Transverse colon (tissue), 3 donors: ENCODE measurements at regions not wholly inside any gene's neighbourhood (a gene's known extent, or its start where the extent isn't known, plus 50 kb on each side); places are given as distances from the start of the nearest gene placed in this dataset.

Experiments
- POLR2A ChIP-seq: fragments of 450-650 bp; IDR thresholded peaks from one replicate; pipeline ENCODE4 v1.6.1; 2016; ENCODE audit warnings: antibody characterized with exemption, mild to moderate bottlenecking, moderate library complexity
- TF ChIP-seq, protein P1 (sequence below), 5 experiments: fragments of 200-600 bp in 3 of 5; fragments of 450-650 bp in 2 of 5; sonication (generic) in 3 of 5; IDR thresholded peaks; 1 replicate in 2 of 5; 2 replicates in 3 of 5; pipeline ENCODE4 v1.5.1; 2016 to 2017; ENCODE audit warnings: antibody characterized with exemption in 5 of 5, inconsistent platforms in 3 of 5, mild to moderate bottlenecking in 2 of 5, moderate library complexity in 1 of 5

DNA sequence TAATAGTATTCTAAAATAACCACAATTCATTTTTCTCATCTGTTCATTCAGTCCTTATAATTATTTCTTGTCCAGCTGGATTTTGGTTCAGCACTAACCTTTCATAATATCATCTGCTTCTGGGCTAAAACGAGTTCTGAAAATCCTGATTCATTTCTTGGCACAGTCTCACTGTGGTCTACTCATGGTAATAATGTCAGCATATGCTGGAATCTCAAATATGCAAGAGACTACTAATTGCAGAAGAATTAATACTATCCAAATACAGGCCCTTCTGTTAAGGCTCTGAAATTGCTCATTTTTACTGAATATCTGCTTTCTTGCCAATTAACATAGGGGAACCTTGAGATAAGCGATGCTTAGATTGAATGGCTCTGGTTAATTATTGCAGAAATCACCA, 597.1 kb downstream of the RPL10L start:
- TF ChIP-seq, protein P1, sequence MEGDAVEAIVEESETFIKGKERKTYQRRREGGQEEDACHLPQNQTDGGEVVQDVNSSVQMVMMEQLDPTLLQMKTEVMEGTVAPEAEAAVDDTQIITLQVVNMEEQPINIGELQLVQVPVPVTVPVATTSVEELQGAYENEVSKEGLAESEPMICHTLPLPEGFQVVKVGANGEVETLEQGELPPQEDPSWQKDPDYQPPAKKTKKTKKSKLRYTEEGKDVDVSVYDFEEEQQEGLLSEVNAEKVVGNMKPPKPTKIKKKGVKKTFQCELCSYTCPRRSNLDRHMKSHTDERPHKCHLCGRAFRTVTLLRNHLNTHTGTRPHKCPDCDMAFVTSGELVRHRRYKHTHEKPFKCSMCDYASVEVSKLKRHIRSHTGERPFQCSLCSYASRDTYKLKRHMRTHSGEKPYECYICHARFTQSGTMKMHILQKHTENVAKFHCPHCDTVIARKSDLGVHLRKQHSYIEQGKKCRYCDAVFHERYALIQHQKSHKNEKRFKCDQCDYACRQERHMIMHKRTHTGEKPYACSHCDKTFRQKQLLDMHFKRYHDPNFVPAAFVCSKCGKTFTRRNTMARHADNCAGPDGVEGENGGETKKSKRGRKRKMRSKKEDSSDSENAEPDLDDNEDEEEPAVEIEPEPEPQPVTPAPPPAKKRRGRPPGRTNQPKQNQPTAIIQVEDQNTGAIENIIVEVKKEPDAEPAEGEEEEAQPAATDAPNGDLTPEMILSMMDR (IDR thresholded peaks at IDR 0.05), result no peak
- no peak for TF ChIP-seq POLR2A
